ENCODE measurements at regions not wholly inside any gene's neighbourhood (a gene's known extent, or its start where the extent isn't known, plus 50 kb on each side); places are given as distances from the start of the nearest gene placed in this dataset.
"Not testable (repeated sequence)": the region's sequence is repeated elsewhere in the genome, so short reads cannot be mapped to it uniquely, and the experiment has no call there.

DNA sequence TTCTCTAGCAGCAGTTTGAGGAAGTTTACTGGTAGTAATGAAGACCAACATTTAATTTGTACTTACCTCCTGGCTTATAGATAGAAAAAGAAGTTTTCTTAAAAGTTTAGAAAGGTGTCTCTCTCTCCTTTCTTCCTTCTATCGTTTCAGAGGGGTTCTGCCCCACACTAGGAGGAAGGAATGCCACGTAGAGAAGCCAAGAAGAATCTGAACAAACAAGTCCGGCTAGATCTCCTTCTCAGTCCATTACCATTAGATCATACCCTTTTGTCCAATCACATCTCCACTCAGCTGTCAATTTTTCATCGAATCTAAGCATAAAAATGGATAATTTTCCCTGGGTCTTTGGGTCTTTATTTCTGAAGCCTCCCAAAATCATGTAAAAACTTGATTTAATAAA is 1048.1 kb downstream of the SI start:
- intact Hi-C loops (cut with DNase I): no loop called here
- H3K36me3 ChIP-seq: no peaks in the 10 kb centered on the region
- TF ChIP-seq, protein P1, sequence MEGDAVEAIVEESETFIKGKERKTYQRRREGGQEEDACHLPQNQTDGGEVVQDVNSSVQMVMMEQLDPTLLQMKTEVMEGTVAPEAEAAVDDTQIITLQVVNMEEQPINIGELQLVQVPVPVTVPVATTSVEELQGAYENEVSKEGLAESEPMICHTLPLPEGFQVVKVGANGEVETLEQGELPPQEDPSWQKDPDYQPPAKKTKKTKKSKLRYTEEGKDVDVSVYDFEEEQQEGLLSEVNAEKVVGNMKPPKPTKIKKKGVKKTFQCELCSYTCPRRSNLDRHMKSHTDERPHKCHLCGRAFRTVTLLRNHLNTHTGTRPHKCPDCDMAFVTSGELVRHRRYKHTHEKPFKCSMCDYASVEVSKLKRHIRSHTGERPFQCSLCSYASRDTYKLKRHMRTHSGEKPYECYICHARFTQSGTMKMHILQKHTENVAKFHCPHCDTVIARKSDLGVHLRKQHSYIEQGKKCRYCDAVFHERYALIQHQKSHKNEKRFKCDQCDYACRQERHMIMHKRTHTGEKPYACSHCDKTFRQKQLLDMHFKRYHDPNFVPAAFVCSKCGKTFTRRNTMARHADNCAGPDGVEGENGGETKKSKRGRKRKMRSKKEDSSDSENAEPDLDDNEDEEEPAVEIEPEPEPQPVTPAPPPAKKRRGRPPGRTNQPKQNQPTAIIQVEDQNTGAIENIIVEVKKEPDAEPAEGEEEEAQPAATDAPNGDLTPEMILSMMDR (IDR thresholded peaks at IDR 0.05): no peak
- H3K27ac ChIP-seq: no peak overlapping the region
- DNase-seq (no peak), ATAC-seq (no peak)
- H3K4me3 ChIP-seq: no peak overlapping the region
- H3K4me1 ChIP-seq: no peaks in the 10 kb centered on the region
- no peaks in the 10 kb centered on the region for H3K27me3 ChIP-seq
- no peaks in the 10 kb centered on the region for H3K9me3 ChIP-seq

DNA sequence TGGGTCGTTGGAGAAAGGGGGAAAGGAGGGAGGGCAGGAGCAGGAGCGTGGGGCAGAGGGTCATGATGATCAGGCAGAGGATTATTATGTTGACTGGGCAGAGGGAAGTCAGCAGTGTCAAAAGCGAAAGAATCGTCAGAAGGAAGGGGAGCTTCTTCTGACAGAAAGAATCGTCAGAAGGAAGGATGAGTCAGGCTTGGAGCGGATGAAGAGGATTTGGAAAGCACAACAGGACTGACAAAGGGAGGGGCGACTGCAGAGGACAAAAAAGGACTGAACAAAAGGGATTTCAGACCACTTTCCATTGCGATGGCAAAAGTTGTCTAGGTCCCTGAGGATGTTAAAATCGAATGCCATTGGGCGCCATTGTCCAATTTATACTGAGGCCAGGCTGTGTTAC is 1053.5 kb downstream of the SI start:
- DNase-seq (no peak), ATAC-seq (no peak)
- Histone ChIP-seq H3K27ac (no peak overlapping the region), H3K27me3 (no peaks in the 10 kb centered on the region), H3K4me1 (no peaks in the 10 kb centered on the region), H3K4me3 (no peak overlapping the region), H3K9me3 (no peaks in the 10 kb centered on the region), H3K36me3 (no peaks in the 10 kb centered on the region)
- TF ChIP-seq, protein P1 (IDR thresholded peaks at IDR 0.05): no peak
- intact Hi-C loops (cut with DNase I): no loop called here

DNA sequence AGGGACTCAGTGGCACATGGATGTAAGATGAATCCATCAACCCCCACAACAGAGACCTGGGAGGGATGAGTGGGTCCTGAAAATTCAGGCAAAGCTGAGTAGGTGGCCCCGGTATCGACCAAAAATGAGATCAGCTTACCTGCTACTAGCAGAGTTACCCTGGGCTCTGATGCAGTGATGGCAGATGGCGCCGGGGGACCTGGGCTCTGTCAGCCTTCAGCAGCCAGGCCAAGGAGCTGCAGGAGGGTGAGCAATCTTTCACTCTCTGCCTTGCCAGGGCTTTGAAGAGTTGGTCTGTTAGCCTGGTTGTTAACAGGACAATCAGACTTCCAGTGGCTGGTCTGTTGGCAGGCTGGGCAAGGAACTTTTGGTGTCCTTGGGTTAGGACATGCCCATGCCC is 1054.8 kb downstream of the SI start:
- DNase-seq: no peak
- TF ChIP-seq, protein P1 (IDR thresholded peaks at IDR 0.05): no peak
- Histone ChIP-seq H3K36me3 (no peaks in the 10 kb centered on the region), H3K4me1 (no peaks in the 10 kb centered on the region), H3K9me3 (no peaks in the 10 kb centered on the region), H3K4me3 (no peak overlapping the region), H3K27ac (no peak overlapping the region), H3K27me3 (no peaks in the 10 kb centered on the region)
- intact Hi-C loops (cut with DNase I): no loop called here
- ATAC-seq: no peak

DNA sequence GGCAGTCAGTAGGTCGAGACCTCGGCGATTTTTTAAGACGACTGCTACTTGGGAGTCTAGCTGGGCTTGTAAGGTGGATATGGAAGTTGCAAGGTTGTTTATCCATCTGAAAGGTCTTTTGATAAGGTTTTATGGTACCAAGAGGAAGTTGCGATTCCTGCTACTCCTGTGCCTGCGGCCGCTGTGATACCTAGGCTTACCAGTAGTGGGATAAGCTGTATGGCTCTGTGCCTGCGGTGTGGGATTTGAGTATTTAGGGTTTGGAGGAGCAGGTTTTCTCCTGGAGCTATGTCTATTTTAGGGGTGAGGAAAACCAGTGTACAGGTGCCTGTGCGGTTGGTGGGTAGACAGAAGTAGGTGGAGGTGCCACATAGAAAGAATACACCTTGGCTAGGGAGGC is 1059.8 kb downstream of the SI start:
- ATAC-seq (no peak), DNase-seq (no peak)
- no peaks in the 10 kb centered on the region for H3K4me1 ChIP-seq
- no peak overlapping the region for H3K27ac ChIP-seq
- no peaks in the 10 kb centered on the region for H3K36me3 ChIP-seq
- H3K4me3 ChIP-seq: no peak overlapping the region
- H3K27me3 ChIP-seq: no peaks in the 10 kb centered on the region
- intact Hi-C loops (cut with DNase I): no loop called here
- TF ChIP-seq, protein P1 (IDR thresholded peaks at IDR 0.05): no peak
- no peaks in the 10 kb centered on the region for H3K9me3 ChIP-seq

DNA sequence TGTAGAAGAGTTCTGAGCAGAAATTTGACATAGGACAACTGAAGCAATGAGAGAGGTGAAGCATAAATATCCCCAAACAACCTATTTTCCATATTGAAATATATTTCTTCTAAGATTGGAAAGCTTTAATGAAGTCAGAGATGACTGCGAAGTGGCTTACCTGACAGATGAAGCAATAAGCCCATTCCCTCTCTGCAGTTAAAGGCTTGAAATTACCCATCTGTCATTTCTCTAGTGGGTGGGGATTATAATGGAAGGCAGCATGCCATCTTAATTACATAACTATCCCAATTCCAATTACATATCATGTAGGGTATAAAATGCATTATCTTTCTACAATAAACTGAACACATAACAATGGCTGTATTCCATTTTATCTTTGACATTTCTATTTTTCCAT is 1070.5 kb downstream of the SI start:
- intact Hi-C loops (cut with DNase I): no loop called here
- Histone ChIP-seq H3K27me3 (no peaks in the 10 kb centered on the region), H3K4me1 (no peaks in the 10 kb centered on the region), H3K9me3 (no peaks in the 10 kb centered on the region), H3K36me3 (no peaks in the 10 kb centered on the region), H3K4me3 (no peak overlapping the region), H3K27ac (no peak overlapping the region)
- DNase-seq (no peak), ATAC-seq (no peak)
- TF ChIP-seq, protein P1 (IDR thresholded peaks at IDR 0.05): no peak

DNA sequence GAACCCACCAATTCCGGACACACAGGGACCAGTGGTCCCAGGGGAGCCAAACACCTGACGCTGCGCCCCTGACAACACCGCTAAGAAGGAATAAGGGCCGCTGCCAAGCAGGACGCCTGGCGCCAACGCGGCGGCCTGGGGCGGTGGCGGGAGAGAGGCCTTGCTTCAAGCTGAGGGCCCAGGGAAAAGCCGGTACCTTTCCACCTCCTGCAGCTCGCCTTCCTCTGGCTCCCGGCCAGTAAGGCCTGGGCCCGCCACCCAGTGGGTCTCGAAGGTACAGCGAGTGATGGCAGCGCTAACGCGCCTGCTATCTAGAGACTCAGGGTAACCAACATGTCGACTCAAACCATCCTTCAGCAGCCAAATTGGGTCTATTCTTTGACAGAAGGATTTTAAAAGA is 1074.1 kb downstream of the SI start:
- Histone ChIP-seq H3K27me3 (no peaks in the 10 kb centered on the region), H3K36me3 (no peaks in the 10 kb centered on the region), H3K9me3 (no peaks in the 10 kb centered on the region), H3K4me3 (no peak overlapping the region), H3K4me1 (no peaks in the 10 kb centered on the region), H3K27ac (no peak overlapping the region)
- TF ChIP-seq, protein P1 (IDR thresholded peaks at IDR 0.05): no peak
- intact Hi-C loops (cut with DNase I): no loop called here
- peak; percentile 50 for DNase-seq
- ATAC-seq: no peak

DNA sequence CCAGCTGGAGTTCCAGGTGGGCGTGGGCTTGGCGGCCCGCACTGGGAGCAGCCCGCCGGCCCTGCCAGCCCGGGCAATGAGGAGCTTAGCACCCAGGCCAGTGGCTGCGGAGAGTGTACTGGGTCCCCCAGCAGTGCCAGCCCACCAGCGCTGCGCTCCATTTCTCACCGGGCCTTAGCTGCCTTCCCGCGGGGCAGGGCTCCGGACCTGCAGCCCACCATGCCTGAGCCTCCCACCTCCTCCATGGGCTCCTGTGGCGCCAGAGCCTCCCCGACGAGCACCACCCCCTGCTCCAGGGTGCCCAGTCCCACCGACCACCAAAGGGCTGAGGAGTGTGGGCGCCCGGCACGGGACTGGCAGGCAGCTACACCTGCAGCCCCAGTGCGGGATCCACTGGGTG is 1075.3 kb downstream of the SI start:
- H3K4me3 ChIP-seq; DNase-seq; H3K4me1 ChIP-seq; H3K9me3 ChIP-seq; intact Hi-C loops (cut with DNase I); H3K27ac ChIP-seq; H3K36me3 ChIP-seq; ATAC-seq; H3K27me3 ChIP-seq: not testable (repeated sequence)

All from upper lobe of right lung (tissue), 1 donor.